ENCODE measurements at regions not wholly inside any gene's neighbourhood (a gene's known extent, or its start where the extent isn't known, plus 50 kb on each side); places are given as distances from the start of the nearest gene placed in this dataset.
"Not testable (repeated sequence)": the region's sequence is repeated elsewhere in the genome, so short reads cannot be mapped to it uniquely, and the experiment has no call there.

DNA sequence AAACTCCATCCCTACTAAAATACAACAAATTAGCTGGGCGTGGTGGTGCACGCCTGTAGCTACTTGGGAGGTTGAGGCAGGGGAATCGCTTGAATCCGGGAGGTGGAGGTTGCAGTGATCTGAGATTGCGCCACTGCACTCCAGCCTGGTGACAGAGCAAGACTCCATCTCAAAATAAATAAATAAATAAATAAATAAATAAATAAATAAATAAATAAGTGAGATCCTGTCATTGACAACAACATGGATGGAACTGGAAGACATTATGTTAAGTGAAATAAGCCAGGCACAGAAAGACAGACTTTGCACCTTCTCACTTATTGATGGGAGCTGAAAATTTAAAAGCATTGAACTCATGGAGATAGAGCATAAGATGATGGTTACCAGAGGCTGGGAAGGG lies 111.2 kb downstream of the MOSPD2 start:
- not testable (repeated sequence) for H3K27ac ChIP-seq, H3K4me3 ChIP-seq
